OCI-LY7 (cell line): ENCODE measurements at regions not wholly inside any gene's neighbourhood (a gene's known extent, or its start where the extent isn't known, plus 50 kb on each side); places are given as distances from the start of the nearest gene placed in this dataset.
A peak's percentile ranks its signal among the peaks of the same experiment; 100 is the strongest.

ENCODE experiments used
- BruUV-seq: library from RNA; stranded (reverse); fragments of 400-500 nt; replicated peaks from 2 replicates; lab custom pipeline; 2021; lab: Mats Ljungman, UMichigan
- CTCF ChIA-PET: fragments of 300-600 bp; sonication (Branson Sonifier 250); formaldehyde crosslinking; loops from one replicate; lab custom pipeline; 2022; ENCODE audit warnings: antibody characterized with exemption; ENCODE audit not compliant: unreplicated experiment; lab: Charles Lee
- POLR2A ChIA-PET: fragments of 300-600 bp; sonication (Branson Sonifier 250); formaldehyde crosslinking; loops from one replicate; lab custom pipeline; 2022; ENCODE audit warnings: antibody characterized with exemption; lab: Charles Lee
- DNase-seq: peaks from one replicate; pipeline ENCODE4 v3.0.0-alpha.2; 2015; ENCODE audit warnings: low spot score
- H2AFZ ChIP-seq: fragments of 200-600 bp; sonication (generic), shearing (Covaris generic); 2 replicates; pipeline ENCODE4 v1.6.1; 2014; ENCODE audit warnings: mild to moderate bottlenecking, antibody characterized with exemption, low read length, moderate library complexity
- H3K27ac ChIP-seq: fragments of 200-600 bp; sonication (generic); 2 replicates; pipeline ENCODE4 v1.5.1; 2014; ENCODE audit warnings: mixed run types, low read depth, mild to moderate bottlenecking, moderate library complexity, low read length, inconsistent platforms; ENCODE audit not compliant: poor library complexity, severe bottlenecking
- H3K36me3 ChIP-seq: fragments of 200-600 bp; sonication (generic); 2 replicates; pipeline ENCODE4 v1.6.1; 2014; ENCODE audit warnings: mild to moderate bottlenecking, antibody characterized with exemption, low read length, moderate library complexity, mixed read lengths; ENCODE audit not compliant: insufficient read depth
- H3K4me1 ChIP-seq: fragments of 200-600 bp; sonication (generic); 2 replicates; pipeline ENCODE4 v1.5.1; 2014; ENCODE audit warnings: mild to moderate bottlenecking, low read length; ENCODE audit not compliant: insufficient read depth, poor library complexity, severe bottlenecking
- H3K4me2 ChIP-seq: fragments of 200-600 bp; sonication (generic); 2 replicates; pipeline ENCODE4 v1.6.1; 2014; ENCODE audit warnings: mild to moderate bottlenecking, low read length
- H3K4me3 ChIP-seq: fragments of 200-600 bp; sonication (generic); 2 replicates; pipeline ENCODE4 v1.5.1; 2014; ENCODE audit warnings: mild to moderate bottlenecking, low read depth, low read length; ENCODE audit not compliant: poor library complexity, severe bottlenecking
- H3K79me2 ChIP-seq: fragments of 200-600 bp; sonication (generic); 2 replicates; pipeline ENCODE4 v1.6.1; 2016; ENCODE audit warnings: low read depth, mild to moderate bottlenecking, low read length, moderate library complexity, mixed read lengths; ENCODE audit not compliant: insufficient read depth
- H3K9me2 ChIP-seq: fragments of 200-600 bp; sonication (generic); 2 replicates; pipeline ENCODE4 v1.6.1; 2016; ENCODE audit warnings: mild to moderate bottlenecking, low read length, mixed read lengths; ENCODE audit not compliant: insufficient read depth
- H3K9me3 ChIP-seq: fragments of 200-600 bp; sonication (generic); 2 replicates; pipeline ENCODE4 v1.6.1; 2014; ENCODE audit warnings: mild to moderate bottlenecking, mixed run types, low read length, mixed read lengths
- H4K20me1 ChIP-seq: fragments of 200-600 bp; sonication (generic); 2 replicates; pipeline ENCODE4 v1.6.1; 2014; ENCODE audit warnings: mild to moderate bottlenecking, antibody characterized with exemption, low read length, moderate library complexity, mixed read lengths; ENCODE audit not compliant: insufficient read depth
- CTCF ChIP-seq: fragments of 200-600 bp; sonication (generic); conservative IDR thresholded peaks from 2 replicates; pipeline ENCODE4 v1.5.1; 2014; ENCODE audit warnings: mild to moderate bottlenecking, antibody characterized with exemption, low read length, moderate library complexity, mixed read lengths
- EZH2phosphoT487 ChIP-seq: fragments of 200-600 bp; sonication (generic); IDR thresholded peaks from 2 replicates; pipeline ENCODE4 v1.6.1; 2018; ENCODE audit warnings: low read depth, borderline replicate concordance, mild to moderate bottlenecking, mixed run types, antibody characterized with exemption, low read length, moderate library complexity, mixed read lengths
- intact Hi-C: fragments of 100-400 bp; cut with micrococcal nuclease; formaldehyde crosslinking; loops from one replicate; pipeline ENCODE4 v1.10.0; 2022; ENCODE audit not compliant: unreplicated experiment

GRCh38 chr5:135162661-135163265, 128.7 kb upstream of the PITX1 start:
- Histone ChIP-seq H3K4me2 (no peak overlapping the region), H3K36me3 (no peaks in the 10 kb centered on the region), H3K9me2 (no peaks in the 10 kb centered on the region), H3K27ac (no peak overlapping the region), H2AFZ (no peak overlapping the region), H3K4me1 (no peaks in the 10 kb centered on the region), H3K9me3 (0 out of 2 replicates have a peak, but pooled peaks cover 4% of the 10 kb centered on the region), H3K4me3 (no peak overlapping the region), H4K20me1 (no peaks in the 10 kb centered on the region), H3K79me2 (no peaks in the 10 kb centered on the region)
- ChIA-PET CTCF (no interaction called here), POLR2A (interaction anchor here (0.6 kb wide), 1 partner anchor 257 kb away, joined by 5 read pairs; no protein-coding TSS in a partner anchor)
- DNase-seq, result no peak
- no TSS peak for BruUV-seq
- TF ChIP-seq CTCF, result 0 out of 2 replicates have a peak, but pooled peaks have one; percentile 14
- TF ChIP-seq EZH2phosphoT487, result no peak
- intact Hi-C loops, result no loop called here

GRCh38 chr5:135161221-135161620, 127.2 kb upstream of the PITX1 start:
- H3K36me3 ChIP-seq, result no peaks in the 10 kb centered on the region
- intact Hi-C loops, result no loop called here
- no peaks in the 10 kb centered on the region for H3K4me1 ChIP-seq
- no peak overlapping the region for H3K4me3 ChIP-seq
- ChIA-PET POLR2A (no interaction called here), CTCF (no interaction called here)
- 0 out of 2 replicates have a peak, but pooled peaks cover 4% of the 10 kb centered on the region for H3K9me3 ChIP-seq
- DNase-seq, result no peak
- no peaks in the 10 kb centered on the region for H3K79me2 ChIP-seq
- no peak overlapping the region for H3K27ac ChIP-seq
- no peak overlapping the region for H3K4me2 ChIP-seq
- no peaks in the 10 kb centered on the region for H4K20me1 ChIP-seq
- H2AFZ ChIP-seq, result no peak overlapping the region
- TF ChIP-seq EZH2phosphoT487, result no peak
- TF ChIP-seq CTCF, result no peak
- no peaks in the 10 kb centered on the region for H3K9me2 ChIP-seq
- no TSS peak for BruUV-seq

DNA sequence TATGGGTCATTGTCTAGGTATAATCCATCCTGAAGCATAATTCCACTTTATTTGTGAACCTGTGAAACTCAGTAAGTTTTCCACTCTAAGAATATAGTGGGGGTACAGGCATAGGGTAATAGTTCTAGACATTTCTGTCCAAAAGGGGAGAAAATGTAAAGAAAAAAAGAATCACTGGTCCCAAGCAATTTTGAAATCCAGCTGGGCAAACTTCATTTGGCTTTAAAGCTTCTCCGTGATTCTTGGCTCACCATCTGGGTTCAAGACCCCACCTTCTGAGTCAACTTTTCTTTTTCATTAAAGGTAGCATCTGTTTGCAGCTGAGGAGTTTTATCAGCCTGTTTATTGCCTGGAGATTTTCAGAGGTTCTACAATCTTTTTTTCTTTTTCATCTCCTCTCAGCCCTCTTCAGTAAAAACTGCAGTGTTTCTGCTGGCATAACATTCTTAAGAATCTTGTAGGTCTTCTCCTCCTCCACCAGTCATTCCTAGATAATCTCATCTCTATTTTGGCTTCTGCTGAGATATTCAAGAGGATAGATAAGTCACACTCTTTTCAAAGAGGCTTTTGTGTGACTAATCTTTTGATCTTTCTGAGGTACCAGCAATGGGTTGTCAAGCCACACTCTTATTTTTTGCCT, 126.1 kb upstream of the PITX1 start:
- no TSS peak for BruUV-seq

More for the DNA sequence above, 126.1 kb upstream of the PITX1 start:
- ChIA-PET POLR2A (no interaction called here), CTCF (no interaction called here)
- no peaks in the 10 kb centered on the region for H3K9me2 ChIP-seq
- H4K20me1 ChIP-seq, result no peaks in the 10 kb centered on the region
- 0 out of 2 replicates have a peak, but pooled peaks cover 4% of the 10 kb centered on the region for H3K9me3 ChIP-seq
- TF ChIP-seq EZH2phosphoT487, result no peak
- no peak for TF ChIP-seq CTCF
- no peak overlapping the region for H3K4me2 ChIP-seq
- no peak overlapping the region for H3K27ac ChIP-seq
- no peak for DNase-seq
- H3K4me3 ChIP-seq, result no peak overlapping the region
- H3K4me1 ChIP-seq, result no peaks in the 10 kb centered on the region
- no peaks in the 10 kb centered on the region for H3K36me3 ChIP-seq
- intact Hi-C loops, result no loop called here
- no peaks in the 10 kb centered on the region for H3K79me2 ChIP-seq
- no peak overlapping the region for H2AFZ ChIP-seq
